ENCODE measurements at regions not wholly inside any gene's neighbourhood (a gene's known extent, or its start where the extent isn't known, plus 50 kb on each side); places are given as distances from the start of the nearest gene placed in this dataset.

DNA sequence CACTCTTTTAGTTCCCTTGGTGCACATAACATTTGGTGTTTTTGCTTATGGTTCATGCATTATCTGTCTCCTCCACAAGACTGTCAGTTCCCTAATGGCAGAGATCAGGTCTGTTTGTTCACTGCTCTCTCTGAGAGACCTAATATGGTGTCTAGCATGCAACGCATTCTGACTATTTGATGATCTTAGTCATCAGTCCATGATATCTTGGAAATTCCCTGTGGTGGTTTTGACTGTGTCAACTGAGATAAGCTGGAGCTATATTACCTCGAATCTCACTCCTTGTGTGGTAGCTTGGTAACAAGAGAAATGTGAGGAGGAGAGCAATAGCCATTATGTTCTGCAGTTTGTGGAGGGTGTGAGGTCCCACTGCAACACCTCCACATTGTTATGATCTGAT is 229.8 kb downstream of the FRK start (continued):
- TF ChIP-seq SP4 (IDR thresholded peaks at IDR 0.05; ENCODE audit: low read length): no peak
- TF ChIP-seq RNF2 (IDR thresholded peaks at IDR 0.05; ENCODE audit: borderline replicate concordance, low read depth, low read length, missing control alignments, poor library complexity, severe bottlenecking): no peak
